GM20000 (cell line): ENCODE measurements at regions not wholly inside any gene's neighbourhood (a gene's known extent, or its start where the extent isn't known, plus 50 kb on each side); places are given as distances from the start of the nearest gene placed in this dataset.

ENCODE experiments used
- DNase-seq: peaks from one replicate; pipeline ENCODE4 v3.0.0; 2012; ENCODE audit warnings: low spot score
- CTCF ChIP-seq: IDR thresholded peaks from 2 replicates; pipeline ENCODE4 v1.5.1; 2012; ENCODE audit warnings: mild to moderate bottlenecking, control low read depth; ENCODE audit errors: extremely low read depth, missing control alignments

- no peak for DNase-seq
Measured at GRCh38 chr22:27195494-27195893, 538.1 kb downstream of the MIAT start.

GRCh38 chr22:27196606-27197005, 539.2 kb downstream of the MIAT start:
- no peak for TF ChIP-seq CTCF
- no peak for DNase-seq

More at GRCh38 chr22:27195494-27195893, 538.1 kb downstream of the MIAT start:
- TF ChIP-seq CTCF: no peak

- no peak for TF ChIP-seq CTCF
- no peak for DNase-seq
Measured at GRCh38 chr22:27197052-27197451, 539.7 kb downstream of the MIAT start.

- TF ChIP-seq CTCF: no peak
- no peak for DNase-seq
Measured at GRCh38 chr22:27197618-27198017, 540.2 kb downstream of the MIAT start.

- TF ChIP-seq CTCF: no peak
- no peak for DNase-seq
Measured at GRCh38 chr22:27198518-27199035, 541.2 kb downstream of the MIAT start.

- no peak for DNase-seq
- TF ChIP-seq CTCF: no peak
Measured at GRCh38 chr22:27199354-27199753, 542.0 kb downstream of the MIAT start.

GRCh38 chr22:27201276-27201675, 543.9 kb downstream of the MIAT start:
- DNase-seq: no peak
- TF ChIP-seq CTCF: no peak
